Progenitor cell of endocrine pancreas (in vitro differentiated cells): ENCODE measurements at regions not wholly inside any gene's neighbourhood (a gene's known extent, or its start where the extent isn't known, plus 50 kb on each side); places are given as distances from the start of the nearest gene placed in this dataset.

Source experiments
- DNase-seq: peaks from one replicate; pipeline ENCODE4 v3.0.0; 2021; ENCODE audit warnings: low spot score; ENCODE audit not compliant: unreplicated experiment
- H3K27ac Mint-ChIP-seq: 2 replicates; pipeline ENCODE4 v1.8.0; 2021; ENCODE audit warnings: mild to moderate bottlenecking, moderate library complexity, mixed read lengths
- H3K27me3 Mint-ChIP-seq: 2 replicates; pipeline ENCODE4 v1.8.0; 2021; ENCODE audit warnings: mixed read lengths
- H3K36me3 Mint-ChIP-seq: 2 replicates; pipeline ENCODE4 v1.8.0; 2022; ENCODE audit warnings: mixed read lengths; ENCODE audit not compliant: insufficient read depth
- H3K4me1 Mint-ChIP-seq: 2 replicates; pipeline ENCODE4 v1.8.0; 2021; ENCODE audit warnings: low read depth, mixed read lengths
- H3K4me3 Mint-ChIP-seq: 2 replicates; pipeline ENCODE4 v1.8.0; 2021; ENCODE audit warnings: low read depth, mild to moderate bottlenecking, moderate library complexity, mixed read lengths
- H3K9me3 Mint-ChIP-seq: 2 replicates; pipeline ENCODE4 v1.8.0; 2021; ENCODE audit warnings: low read depth, mixed read lengths
- TF ChIP-seq, protein P1 (sequence below): fragments of 200-600 bp; sonication (generic); IDR thresholded peaks from one replicate; pipeline ENCODE4 v1.5.0; 2021; ENCODE audit warnings: antibody characterized with exemption, mild to moderate bottlenecking; ENCODE audit not compliant: unreplicated experiment

DNA sequence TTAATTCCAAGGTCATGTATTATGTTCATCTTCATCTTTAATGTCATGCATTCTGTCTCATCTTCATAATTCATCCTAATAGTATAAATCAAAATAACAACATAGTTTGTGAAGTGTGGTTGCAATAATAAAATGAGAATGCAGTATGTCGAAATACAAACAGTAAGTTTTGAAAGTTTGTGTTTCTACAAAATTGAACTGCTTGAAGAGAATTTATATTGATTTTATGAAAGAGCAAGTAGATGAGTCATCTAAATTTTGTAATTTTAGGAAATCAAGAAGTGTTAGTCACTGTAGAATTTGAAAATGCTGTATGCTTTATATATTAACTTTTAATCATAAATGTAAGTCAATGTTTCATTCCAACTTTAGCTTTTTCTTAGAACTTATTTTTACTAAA lies 190.5 kb upstream of the PPP1R3A start:
- Mint-ChIP-seq H3K9me3 (no peaks in the 10 kb centered on the region), H3K36me3 (no peaks in the 10 kb centered on the region), H3K27me3 (no peaks in the 10 kb centered on the region), H3K4me3 (no peak overlapping the region), H3K27ac (no peak overlapping the region), H3K4me1 (no peaks in the 10 kb centered on the region)
- no peak for DNase-seq
- TF ChIP-seq, protein P1, sequence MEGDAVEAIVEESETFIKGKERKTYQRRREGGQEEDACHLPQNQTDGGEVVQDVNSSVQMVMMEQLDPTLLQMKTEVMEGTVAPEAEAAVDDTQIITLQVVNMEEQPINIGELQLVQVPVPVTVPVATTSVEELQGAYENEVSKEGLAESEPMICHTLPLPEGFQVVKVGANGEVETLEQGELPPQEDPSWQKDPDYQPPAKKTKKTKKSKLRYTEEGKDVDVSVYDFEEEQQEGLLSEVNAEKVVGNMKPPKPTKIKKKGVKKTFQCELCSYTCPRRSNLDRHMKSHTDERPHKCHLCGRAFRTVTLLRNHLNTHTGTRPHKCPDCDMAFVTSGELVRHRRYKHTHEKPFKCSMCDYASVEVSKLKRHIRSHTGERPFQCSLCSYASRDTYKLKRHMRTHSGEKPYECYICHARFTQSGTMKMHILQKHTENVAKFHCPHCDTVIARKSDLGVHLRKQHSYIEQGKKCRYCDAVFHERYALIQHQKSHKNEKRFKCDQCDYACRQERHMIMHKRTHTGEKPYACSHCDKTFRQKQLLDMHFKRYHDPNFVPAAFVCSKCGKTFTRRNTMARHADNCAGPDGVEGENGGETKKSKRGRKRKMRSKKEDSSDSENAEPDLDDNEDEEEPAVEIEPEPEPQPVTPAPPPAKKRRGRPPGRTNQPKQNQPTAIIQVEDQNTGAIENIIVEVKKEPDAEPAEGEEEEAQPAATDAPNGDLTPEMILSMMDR, result no peak

DNA sequence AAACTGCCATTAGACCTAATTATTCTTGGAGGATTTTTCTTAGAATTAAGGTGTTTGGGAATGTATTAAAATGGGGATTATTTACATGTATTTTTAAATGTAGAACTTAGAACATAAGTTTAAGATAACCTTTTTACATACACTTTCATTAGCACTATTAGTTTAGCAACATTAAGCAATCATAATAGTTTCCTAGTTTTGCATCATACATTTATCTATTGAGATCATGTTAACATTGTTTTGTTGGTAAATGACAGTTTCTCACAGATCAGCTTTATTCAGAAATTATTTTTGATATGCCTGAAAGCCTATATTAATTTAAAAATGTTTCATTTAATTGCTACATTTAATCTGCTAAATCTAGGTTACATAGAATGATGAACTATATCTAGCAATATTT lies 189.7 kb upstream of the PPP1R3A start:
- no peaks in the 10 kb centered on the region for H3K4me1 Mint-ChIP-seq
- no peak overlapping the region for H3K27ac Mint-ChIP-seq
- no peak overlapping the region for H3K4me3 Mint-ChIP-seq
- TF ChIP-seq, protein P1, result no peak
- no peaks in the 10 kb centered on the region for H3K36me3 Mint-ChIP-seq
- DNase-seq, result no peak
- H3K9me3 Mint-ChIP-seq, result no peaks in the 10 kb centered on the region
- H3K27me3 Mint-ChIP-seq, result no peaks in the 10 kb centered on the region

DNA sequence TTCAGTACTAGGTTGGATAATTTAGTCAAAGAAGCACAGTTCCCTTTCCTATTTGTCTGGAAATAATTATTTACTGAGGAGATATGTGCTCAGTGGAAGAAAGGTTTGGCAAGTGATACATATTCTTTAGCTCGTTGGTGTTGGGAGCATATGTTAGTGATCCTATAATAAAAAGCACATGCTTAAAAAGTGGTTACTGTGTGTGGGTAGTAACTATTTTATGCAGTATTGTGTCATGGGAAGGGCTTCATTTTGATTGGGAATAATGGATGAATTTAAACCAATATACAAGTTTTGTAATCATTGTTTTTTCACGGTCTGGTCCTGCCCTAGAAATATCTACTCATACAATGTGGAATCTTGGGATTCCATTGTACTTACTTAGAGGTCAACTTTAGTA lies 188.7 kb upstream of the PPP1R3A start:
- no peaks in the 10 kb centered on the region for H3K4me1 Mint-ChIP-seq
- H3K36me3 Mint-ChIP-seq, result no peaks in the 10 kb centered on the region
- H3K4me3 Mint-ChIP-seq, result no peak overlapping the region
- no peak for DNase-seq
- H3K9me3 Mint-ChIP-seq, result no peaks in the 10 kb centered on the region
- TF ChIP-seq, protein P1, result no peak
- no peak overlapping the region for H3K27ac Mint-ChIP-seq
- no peaks in the 10 kb centered on the region for H3K27me3 Mint-ChIP-seq

DNA sequence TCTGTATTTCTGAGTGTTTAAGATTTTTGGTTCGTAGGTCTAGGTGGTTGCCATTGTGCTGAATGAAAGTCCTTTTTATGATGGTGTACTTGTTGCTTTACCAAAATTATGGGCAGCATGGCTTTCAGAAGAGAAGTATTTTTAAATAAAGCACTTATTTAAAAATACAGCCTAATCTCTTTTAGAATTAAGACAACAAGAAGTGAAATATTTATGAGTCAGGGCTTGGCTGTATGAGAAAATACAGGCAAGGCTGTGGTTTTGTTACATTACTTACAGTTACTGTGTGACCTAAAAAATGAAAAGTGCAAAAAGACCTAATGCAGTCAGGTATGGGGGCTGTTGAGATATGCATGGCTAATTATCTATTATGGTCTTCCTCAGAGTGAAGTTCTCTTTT lies 185.2 kb upstream of the PPP1R3A start:
- Mint-ChIP-seq H3K27me3 (no peaks in the 10 kb centered on the region), H3K4me3 (no peak overlapping the region)

DNA sequence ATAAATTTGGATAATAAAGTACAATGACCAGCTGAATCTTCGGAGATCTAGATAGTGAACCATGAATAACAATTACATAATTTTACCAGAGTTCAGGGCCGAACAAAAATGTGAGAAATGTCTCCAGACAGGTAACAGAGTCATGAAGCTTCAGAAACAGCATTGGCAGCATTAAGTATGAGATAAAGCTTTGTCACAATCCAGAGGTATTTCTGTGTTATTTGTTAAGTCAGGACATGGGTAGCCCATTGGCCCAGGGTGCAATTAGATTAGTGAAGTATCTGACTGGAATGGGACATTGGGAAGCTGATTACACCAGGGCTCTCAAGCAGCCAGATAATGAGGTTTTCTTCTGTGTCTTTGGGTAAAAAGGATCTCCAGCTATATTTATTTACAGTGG lies 184.2 kb upstream of the PPP1R3A start:
- Mint-ChIP-seq H3K36me3 (no peaks in the 10 kb centered on the region), H3K27ac (no peak overlapping the region), H3K4me3 (no peak overlapping the region), H3K9me3 (peaks cover 10% of the 10 kb centered on the region), H3K27me3 (no peaks in the 10 kb centered on the region), H3K4me1 (peaks cover 3% of the 10 kb centered on the region)
- DNase-seq, result no peak
- TF ChIP-seq, protein P1, result no peak

More for the DNA sequence above, 185.2 kb upstream of the PPP1R3A start:
- no peak for DNase-seq
- Mint-ChIP-seq H3K36me3 (no peaks in the 10 kb centered on the region), H3K27ac (no peak overlapping the region), H3K9me3 (peaks cover 2% of the 10 kb centered on the region), H3K4me1 (peaks cover 3% of the 10 kb centered on the region)
- TF ChIP-seq, protein P1, result no peak
